HuH-7 (cell line): ENCODE measurements at regions not wholly inside any gene's neighbourhood (a gene's known extent, or its start where the extent isn't known, plus 50 kb on each side); places are given as distances from the start of the nearest gene placed in this dataset.
"Not testable (repeated sequence)": the region's sequence is repeated elsewhere in the genome, so short reads cannot be mapped to it uniquely, and the experiment has no call there.

Experiments used
- DNase-seq: peaks from one replicate; pipeline ENCODE4 v3.0.0; 2011; ENCODE audit warnings: low spot score

GRCh38 chr19:30103981-30104380 is 161.9 kb downstream of the URI1 start:
- no peak for DNase-seq

- DNase-seq: no peak
Measured at GRCh38 chr19:30105316-30105715, 163.3 kb downstream of the URI1 start.

GRCh38 chr19:30105727-30106126 is 163.7 kb downstream of the URI1 start:
- DNase-seq: no peak

GRCh38 chr19:30106417-30107095 is 164.5 kb downstream of the URI1 start:
- DNase-seq: no peak

- no peak for DNase-seq
Measured at GRCh38 chr19:30107251-30107650, 165.2 kb downstream of the URI1 start.

GRCh38 chr19:30109565-30109964 is 167.5 kb downstream of the URI1 start:
- no peak for DNase-seq

GRCh38 chr19:30111021-30111855 is 169.2 kb downstream of the URI1 start:
- no peak for DNase-seq

- DNase-seq: no peak
Measured at GRCh38 chr19:30112171-30112570, 170.1 kb downstream of the URI1 start.

- DNase-seq: no peak
Measured at GRCh38 chr19:30112666-30113065, 170.6 kb downstream of the URI1 start.

- DNase-seq: no peak
Measured at GRCh38 chr19:30113186-30113585, 171.1 kb downstream of the URI1 start.

GRCh38 chr19:30114095-30114494 is 172.1 kb downstream of the URI1 start:
- not testable (repeated sequence) for DNase-seq

GRCh38 chr19:30115947-30116346 is 173.9 kb downstream of the URI1 start:
- no peak for DNase-seq

GRCh38 chr19:30116530-30116929 is 174.5 kb downstream of the URI1 start:
- no peak for DNase-seq

GRCh38 chr19:30116984-30117555 is 175.0 kb downstream of the URI1 start:
- no peak for DNase-seq

GRCh38 chr19:30117636-30118145 is 175.7 kb downstream of the URI1 start:
- no peak for DNase-seq

- DNase-seq: no peak
Measured at GRCh38 chr19:30118221-30118620, 176.2 kb downstream of the URI1 start.

GRCh38 chr19:30118760-30119159 is 176.7 kb downstream of the URI1 start:
- no peak for DNase-seq

- no peak for DNase-seq
Measured at GRCh38 chr19:30119180-30119908, 177.3 kb downstream of the URI1 start.

- DNase-seq: no peak
Measured at GRCh38 chr19:30120860-30121484, 178.9 kb downstream of the URI1 start.

GRCh38 chr19:30122431-30122830 is 180.4 kb downstream of the URI1 start:
- DNase-seq: no peak

- no peak for DNase-seq
Measured at GRCh38 chr19:30123119-30123518, 181.1 kb downstream of the URI1 start.

- DNase-seq: no peak
Measured at GRCh38 chr19:30123611-30124010, 181.6 kb downstream of the URI1 start.
